LNCAP (cell line): ENCODE measurements at regions not wholly inside any gene's neighbourhood (a gene's known extent, or its start where the extent isn't known, plus 50 kb on each side); places are given as distances from the start of the nearest gene placed in this dataset.

Source experiments
- TF ChIP-seq, protein P1 (sequence below): fragments of 450-650 bp; IDR thresholded peaks from 2 replicates; pipeline ENCODE4 v1.5.1; 2017; ENCODE audit warnings: mild to moderate bottlenecking

DNA sequence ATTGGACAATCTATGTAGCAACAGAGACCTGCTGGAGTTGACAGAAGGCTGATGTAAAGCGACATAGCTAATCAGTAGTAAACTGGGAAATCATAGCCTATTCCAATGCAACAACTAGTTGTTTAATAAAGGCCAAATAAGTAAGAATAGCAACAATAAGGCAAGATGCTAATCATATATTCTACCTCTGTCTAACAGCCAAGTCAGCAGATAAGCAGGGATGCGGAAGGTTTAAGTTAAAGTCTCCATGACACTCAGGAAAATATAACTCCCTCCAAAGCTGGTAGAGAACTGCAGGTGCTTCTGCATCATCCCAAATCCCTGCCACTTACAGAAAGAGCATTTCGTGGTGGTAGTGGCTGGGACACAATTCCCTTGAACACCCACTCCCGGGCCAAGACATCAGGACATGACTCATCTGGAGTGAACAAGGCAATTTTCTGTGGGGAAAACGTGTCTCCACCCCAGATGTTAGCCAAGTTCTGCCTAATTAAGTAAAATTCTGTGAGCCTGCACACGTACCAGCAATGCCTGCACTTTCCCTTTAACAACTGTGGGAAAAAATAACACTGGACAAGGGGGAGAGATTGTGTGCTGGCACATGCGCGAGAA, 413.6 kb upstream of the ID2 start:
- TF ChIP-seq, protein P1, sequence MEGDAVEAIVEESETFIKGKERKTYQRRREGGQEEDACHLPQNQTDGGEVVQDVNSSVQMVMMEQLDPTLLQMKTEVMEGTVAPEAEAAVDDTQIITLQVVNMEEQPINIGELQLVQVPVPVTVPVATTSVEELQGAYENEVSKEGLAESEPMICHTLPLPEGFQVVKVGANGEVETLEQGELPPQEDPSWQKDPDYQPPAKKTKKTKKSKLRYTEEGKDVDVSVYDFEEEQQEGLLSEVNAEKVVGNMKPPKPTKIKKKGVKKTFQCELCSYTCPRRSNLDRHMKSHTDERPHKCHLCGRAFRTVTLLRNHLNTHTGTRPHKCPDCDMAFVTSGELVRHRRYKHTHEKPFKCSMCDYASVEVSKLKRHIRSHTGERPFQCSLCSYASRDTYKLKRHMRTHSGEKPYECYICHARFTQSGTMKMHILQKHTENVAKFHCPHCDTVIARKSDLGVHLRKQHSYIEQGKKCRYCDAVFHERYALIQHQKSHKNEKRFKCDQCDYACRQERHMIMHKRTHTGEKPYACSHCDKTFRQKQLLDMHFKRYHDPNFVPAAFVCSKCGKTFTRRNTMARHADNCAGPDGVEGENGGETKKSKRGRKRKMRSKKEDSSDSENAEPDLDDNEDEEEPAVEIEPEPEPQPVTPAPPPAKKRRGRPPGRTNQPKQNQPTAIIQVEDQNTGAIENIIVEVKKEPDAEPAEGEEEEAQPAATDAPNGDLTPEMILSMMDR, result no peak

DNA sequence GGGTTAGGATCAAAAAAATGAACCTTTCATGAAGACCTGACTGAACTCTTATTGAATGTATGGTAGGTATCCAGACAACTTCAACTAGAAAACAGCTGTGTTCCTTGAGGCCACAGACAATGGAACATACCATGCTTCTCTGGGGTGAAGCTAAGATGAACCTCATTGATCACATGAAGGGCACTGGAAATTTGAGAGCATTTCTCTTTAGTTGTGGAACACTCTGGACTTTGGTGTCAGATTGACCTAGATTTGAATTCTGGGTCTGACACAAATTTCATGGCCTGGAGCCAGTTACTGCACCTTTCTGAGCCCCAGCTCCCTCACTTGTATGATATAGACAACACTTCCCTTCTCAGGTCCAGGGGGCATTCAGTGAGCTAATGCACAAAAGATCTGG, 411.2 kb upstream of the ID2 start:
- TF ChIP-seq, protein P1, result no peak

DNA sequence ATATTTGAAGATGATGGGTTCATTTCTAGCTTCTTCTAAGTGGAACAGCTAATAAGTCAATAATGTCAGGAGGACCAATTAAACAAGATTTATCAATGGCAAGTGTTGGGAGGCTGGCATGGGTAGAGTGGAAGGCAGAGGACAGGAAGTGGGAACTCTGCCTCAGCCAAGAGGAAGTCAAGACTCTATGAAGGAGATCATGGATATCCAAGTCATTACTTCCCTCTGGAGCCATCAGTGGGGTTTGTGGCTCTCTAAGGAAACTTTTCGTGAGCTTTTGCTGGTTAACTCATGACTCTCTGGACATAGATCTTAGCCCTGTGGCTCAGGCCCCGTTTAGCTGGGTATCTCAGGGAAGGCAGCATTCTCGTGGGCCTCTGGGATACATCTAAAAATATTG, 410.4 kb upstream of the ID2 start:
- TF ChIP-seq, protein P1, result no peak

DNA sequence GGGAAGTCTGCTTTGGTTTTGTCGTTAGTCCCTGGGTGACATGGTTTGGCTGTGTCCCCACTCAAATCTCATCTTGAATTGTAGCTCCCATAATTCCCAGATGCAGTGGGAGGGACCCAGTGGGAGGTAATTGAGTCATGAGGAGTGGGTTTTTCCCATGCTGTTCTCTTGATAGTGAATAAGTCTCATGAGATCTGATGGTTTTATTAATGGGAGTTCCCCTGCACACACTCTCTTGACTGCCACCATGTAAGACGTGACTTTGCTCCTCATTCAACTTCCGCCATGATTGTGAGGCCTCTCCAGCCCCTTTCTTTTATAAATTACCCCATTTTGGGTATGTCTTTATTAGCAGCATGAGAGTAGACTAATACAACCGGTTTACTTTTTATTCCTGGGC, 405.8 kb upstream of the ID2 start:
- TF ChIP-seq, protein P1, result no peak

DNA sequence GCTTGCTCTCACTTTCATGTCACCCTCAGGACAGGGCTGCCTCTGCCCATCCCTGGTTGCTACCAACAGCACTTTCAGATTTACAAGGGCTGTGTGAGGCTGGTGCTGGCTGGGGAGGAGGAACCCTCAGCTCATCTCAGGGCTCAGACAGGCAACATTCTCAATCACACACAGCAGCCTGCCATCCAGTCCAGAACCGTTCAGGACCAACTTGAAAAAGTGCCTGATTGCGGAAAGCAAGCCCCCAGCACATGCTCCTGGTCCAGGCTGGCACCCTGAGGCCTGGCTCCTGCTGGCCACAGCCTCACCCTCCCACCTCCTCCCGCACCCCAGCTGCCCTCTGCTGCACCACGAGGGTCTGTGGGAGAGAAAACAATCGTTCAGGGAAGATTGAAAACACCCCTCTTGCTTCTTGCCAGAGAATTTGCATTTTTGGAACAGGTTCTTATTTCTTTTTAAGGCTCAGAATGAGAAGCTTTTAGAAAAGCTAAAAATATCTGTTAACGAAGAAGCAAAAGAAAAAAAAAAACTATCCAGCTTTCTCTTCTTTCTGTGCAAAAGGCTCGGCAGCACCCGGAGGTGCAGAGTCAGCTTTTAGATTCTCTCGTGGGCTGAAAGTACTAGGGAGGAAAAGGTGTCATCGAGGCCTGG, 403.8 kb upstream of the ID2 start:
- TF ChIP-seq, protein P1, result no peak

DNA sequence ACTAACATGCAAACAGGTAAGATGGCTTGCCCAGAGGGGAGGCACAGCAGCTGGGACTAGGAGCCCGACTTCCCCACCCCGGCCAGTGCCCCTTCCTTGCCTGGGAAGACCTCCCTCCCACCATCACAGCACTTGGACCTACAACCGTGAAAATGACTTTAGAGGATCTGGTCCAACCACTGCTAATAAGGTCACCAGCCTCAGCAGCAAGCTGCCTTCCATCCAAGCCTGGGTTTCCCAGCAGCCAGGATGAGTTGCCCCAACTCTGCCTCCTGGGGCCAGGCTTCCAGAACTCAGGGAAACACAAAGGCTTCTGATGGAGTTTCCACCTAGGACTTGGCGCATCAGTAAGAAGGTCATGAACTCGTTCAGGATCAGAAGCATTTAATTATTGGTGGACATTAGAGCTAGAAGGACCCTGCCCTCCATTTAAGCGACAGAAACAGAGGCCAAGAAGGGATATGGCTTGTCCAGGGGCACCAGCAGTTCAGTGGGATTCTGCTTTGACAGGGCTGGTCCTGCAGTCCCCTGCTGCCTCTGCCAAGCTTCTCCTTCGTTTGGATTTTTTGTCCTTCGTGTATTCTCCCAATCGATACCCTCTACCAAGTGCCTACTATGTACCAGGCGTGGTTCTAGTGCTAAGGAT, 403.0 kb upstream of the ID2 start:
- TF ChIP-seq, protein P1, result no peak

DNA sequence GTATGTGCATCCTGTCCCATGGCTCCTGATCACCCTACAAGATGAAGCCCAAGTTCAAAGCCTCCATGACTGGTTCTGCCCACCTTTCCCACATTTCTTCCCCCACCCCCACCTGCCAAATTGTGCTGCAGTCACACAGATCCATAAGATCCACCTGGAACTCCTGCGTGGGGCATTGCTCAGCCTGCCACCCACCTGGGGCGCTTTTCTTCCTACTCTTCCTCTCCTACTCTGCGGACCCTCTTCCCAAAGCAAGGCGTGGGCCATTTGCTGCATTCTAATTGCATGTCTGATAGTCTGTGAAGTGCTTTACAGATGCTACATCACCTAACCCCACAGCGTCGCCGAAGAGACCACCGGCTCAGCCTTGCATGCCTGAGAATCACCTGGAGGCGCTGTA, 402.4 kb upstream of the ID2 start:
- TF ChIP-seq, protein P1, result no peak
